Type B pancreatic cell (in vitro differentiated cells): ENCODE measurements at regions not wholly inside any gene's neighbourhood (a gene's known extent, or its start where the extent isn't known, plus 50 kb on each side); places are given as distances from the start of the nearest gene placed in this dataset.

Experiments used
- DNase-seq: peaks from one replicate; pipeline ENCODE4 v3.0.0; 2021; ENCODE audit warnings: mixed read lengths; ENCODE audit not compliant: unreplicated experiment; ENCODE audit errors: extremely low spot score
- H3K27ac Mint-ChIP-seq: 2 replicates; pipeline ENCODE4 v1.8.0; 2021; ENCODE audit warnings: mild to moderate bottlenecking, mixed read lengths
- H3K27me3 Mint-ChIP-seq: 2 replicates; pipeline ENCODE4 v1.8.0; 2021; ENCODE audit warnings: mixed read lengths
- H3K36me3 Mint-ChIP-seq: 2 replicates; pipeline ENCODE4 v1.8.0; 2021; ENCODE audit warnings: mixed read lengths
- H3K4me1 Mint-ChIP-seq: one replicate; pipeline ENCODE4 v1.8.0; 2021; ENCODE audit warnings: mixed read lengths; ENCODE audit not compliant: unreplicated experiment
- H3K4me3 Mint-ChIP-seq: 2 replicates; pipeline ENCODE4 v1.8.0; 2021; ENCODE audit warnings: mild to moderate bottlenecking, mixed read lengths
- H3K9me3 Mint-ChIP-seq: 2 replicates; pipeline ENCODE4 v1.8.0; 2021; ENCODE audit warnings: mixed read lengths
- TF ChIP-seq, protein P1 (sequence below): fragments of 200-600 bp; sonication (generic); conservative IDR thresholded peaks from 2 replicates; pipeline ENCODE4 v1.5.0; 2021; ENCODE audit warnings: antibody characterized with exemption, mild to moderate bottlenecking

GRCh38 chr11:28657378-28658030 is 549.3 kb downstream of the METTL15 start:
- no peaks in the 10 kb centered on the region for H3K36me3 Mint-ChIP-seq

DNA sequence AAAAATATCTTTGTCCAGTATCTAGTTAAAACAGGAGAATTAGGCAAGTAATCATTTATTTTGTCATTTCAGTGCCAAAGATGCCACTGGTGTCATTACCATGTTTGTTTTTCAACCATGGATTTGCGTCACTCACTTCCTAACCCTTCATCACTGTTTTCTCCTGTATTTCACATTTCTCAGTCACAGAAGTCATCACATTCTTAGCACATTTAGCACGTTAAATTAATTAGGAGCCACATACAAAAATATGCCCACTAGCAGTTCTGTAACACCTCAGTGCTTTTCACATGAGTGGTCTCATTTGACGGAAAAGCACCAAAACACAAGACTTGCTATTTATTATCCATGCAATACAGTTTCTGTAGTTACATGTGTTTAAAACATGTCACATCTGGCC is 546.0 kb downstream of the METTL15 start:
- Mint-ChIP-seq H3K27ac (no peak overlapping the region), H3K4me1 (no peaks in the 10 kb centered on the region), H3K36me3 (no peaks in the 10 kb centered on the region), H3K9me3 (no peaks in the 10 kb centered on the region), H3K4me3 (no peak overlapping the region), H3K27me3 (no peaks in the 10 kb centered on the region)
- DNase-seq: no peak
- TF ChIP-seq, protein P1, sequence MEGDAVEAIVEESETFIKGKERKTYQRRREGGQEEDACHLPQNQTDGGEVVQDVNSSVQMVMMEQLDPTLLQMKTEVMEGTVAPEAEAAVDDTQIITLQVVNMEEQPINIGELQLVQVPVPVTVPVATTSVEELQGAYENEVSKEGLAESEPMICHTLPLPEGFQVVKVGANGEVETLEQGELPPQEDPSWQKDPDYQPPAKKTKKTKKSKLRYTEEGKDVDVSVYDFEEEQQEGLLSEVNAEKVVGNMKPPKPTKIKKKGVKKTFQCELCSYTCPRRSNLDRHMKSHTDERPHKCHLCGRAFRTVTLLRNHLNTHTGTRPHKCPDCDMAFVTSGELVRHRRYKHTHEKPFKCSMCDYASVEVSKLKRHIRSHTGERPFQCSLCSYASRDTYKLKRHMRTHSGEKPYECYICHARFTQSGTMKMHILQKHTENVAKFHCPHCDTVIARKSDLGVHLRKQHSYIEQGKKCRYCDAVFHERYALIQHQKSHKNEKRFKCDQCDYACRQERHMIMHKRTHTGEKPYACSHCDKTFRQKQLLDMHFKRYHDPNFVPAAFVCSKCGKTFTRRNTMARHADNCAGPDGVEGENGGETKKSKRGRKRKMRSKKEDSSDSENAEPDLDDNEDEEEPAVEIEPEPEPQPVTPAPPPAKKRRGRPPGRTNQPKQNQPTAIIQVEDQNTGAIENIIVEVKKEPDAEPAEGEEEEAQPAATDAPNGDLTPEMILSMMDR: no peak

More at GRCh38 chr11:28657378-28658030, 549.3 kb downstream of the METTL15 start:
- H3K27me3 Mint-ChIP-seq: no peaks in the 10 kb centered on the region
- TF ChIP-seq, protein P1: no peak
- DNase-seq: no peak
- H3K9me3 Mint-ChIP-seq: no peaks in the 10 kb centered on the region
- no peak overlapping the region for H3K27ac Mint-ChIP-seq
- H3K4me1 Mint-ChIP-seq: no peaks in the 10 kb centered on the region
- H3K4me3 Mint-ChIP-seq: no peak overlapping the region

DNA sequence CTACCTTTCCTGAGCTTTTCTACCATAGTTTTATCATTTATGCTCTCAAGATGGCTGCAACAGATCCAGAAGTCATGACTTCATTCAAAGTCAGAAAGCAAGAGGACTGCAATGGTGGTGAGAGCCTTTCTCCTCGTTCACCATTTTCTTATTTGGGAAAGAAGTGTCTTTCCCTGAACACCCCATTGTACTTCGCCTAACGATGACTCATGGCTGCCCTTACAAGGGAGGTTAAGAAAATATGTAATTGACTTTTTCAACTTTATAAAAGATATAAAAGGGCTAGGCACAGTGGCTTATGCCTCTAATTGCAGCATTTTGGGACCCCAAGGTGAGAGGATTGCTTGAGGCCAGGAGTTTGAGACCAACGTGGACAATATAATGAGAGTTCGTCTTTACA is 541.7 kb downstream of the METTL15 start:
- H3K4me3 Mint-ChIP-seq: no peak overlapping the region
- no peak overlapping the region for H3K27ac Mint-ChIP-seq
- H3K36me3 Mint-ChIP-seq: no peaks in the 10 kb centered on the region
- no peaks in the 10 kb centered on the region for H3K4me1 Mint-ChIP-seq
- no peaks in the 10 kb centered on the region for H3K27me3 Mint-ChIP-seq
- H3K9me3 Mint-ChIP-seq: peaks cover 5% of the 10 kb centered on the region
- DNase-seq: no peak
- TF ChIP-seq, protein P1: no peak

GRCh38 chr11:28636566-28636965 is 528.4 kb downstream of the METTL15 start:
- H3K4me1 Mint-ChIP-seq: peaks cover 9% of the 10 kb centered on the region

GRCh38 chr11:28636033-28636432 is 527.8 kb downstream of the METTL15 start:
- no peaks in the 10 kb centered on the region for H3K9me3 Mint-ChIP-seq
- DNase-seq: no peak
- H3K27ac Mint-ChIP-seq: no peak overlapping the region
- H3K36me3 Mint-ChIP-seq: no peaks in the 10 kb centered on the region
- TF ChIP-seq, protein P1: no peak
- peaks cover 3% of the 10 kb centered on the region for H3K27me3 Mint-ChIP-seq
- peaks cover 9% of the 10 kb centered on the region for H3K4me1 Mint-ChIP-seq
- no peak overlapping the region for H3K4me3 Mint-ChIP-seq

More at GRCh38 chr11:28636566-28636965, 528.4 kb downstream of the METTL15 start:
- DNase-seq: no peak
- TF ChIP-seq, protein P1: no peak
- no peaks in the 10 kb centered on the region for H3K9me3 Mint-ChIP-seq
- no peaks in the 10 kb centered on the region for H3K36me3 Mint-ChIP-seq
- no peak overlapping the region for H3K27ac Mint-ChIP-seq
- H3K27me3 Mint-ChIP-seq: peaks cover 3% of the 10 kb centered on the region
- no peak overlapping the region for H3K4me3 Mint-ChIP-seq
